ENCODE measurements at regions not wholly inside any gene's neighbourhood (a gene's known extent, or its start where the extent isn't known, plus 50 kb on each side); places are given as distances from the start of the nearest gene placed in this dataset.

- TF ChIP-seq ZNF592 (IDR thresholded peaks at IDR 0.05) (no peak), RCOR1 (conservative IDR thresholded peaks at IDR 0.05; ENCODE audit: low read depth, low read length) (no peak), BMI1 (IDR thresholded peaks at IDR 0.05; ENCODE audit: borderline replicate concordance) (no peak), RELB (IDR thresholded peaks at IDR 0.05; ENCODE audit: low read depth) (no peak)
Observed at GRCh38 chr4:137448402-137448801, 83.9 kb downstream of the PCDH18 start (continued).

- Histone ChIP-seq H3K27me3 (replicated peaks in 1 of 2; ENCODE audit: control insufficient read depth in 2 of 2, insufficient read depth in 2 of 2, low read length in 1 of 2) (no peaks in the 10 kb centered on the region), H3K4me3 (no peak overlapping the region), H3K27ac (ENCODE audit: control insufficient read depth, insufficient read depth) (no peak overlapping the region), H4K20me1 (ENCODE audit: control insufficient read depth, insufficient read depth) (no peaks in the 10 kb centered on the region), H3K4me1 (ENCODE audit: control insufficient read depth, insufficient read depth, low read length) (no peaks in the 10 kb centered on the region), H2AFZ (ENCODE audit: control insufficient read depth, low read depth, low read length) (no peak overlapping the region), H3K9me3 (replicated peaks; ENCODE audit: control insufficient read depth, insufficient read depth, low read length) (no peaks in the 10 kb centered on the region), H3K4me2 (ENCODE audit: control insufficient read depth, insufficient read depth) (no peak overlapping the region), H3K36me3 (ENCODE audit: control insufficient read depth in 2 of 2, insufficient read depth in 2 of 2, low read length in 1 of 2) (no peaks in the 10 kb centered on the region), H3K9ac (ENCODE audit: control insufficient read depth, insufficient read depth, low read length) (no peak overlapping the region), H3K79me2 (ENCODE audit: control insufficient read depth, insufficient read depth, low read length) (no peaks in the 10 kb centered on the region)
- ChIA-PET CTCF (no interaction called here), POLR2A (no interaction called here), SMC1A (ENCODE audit: uncharacterized antibody, unreplicated experiment) (no interaction called here), RAD21 (ENCODE audit: unreplicated experiment) (no interaction called here)
- 0% methylated on average over 2 of the region's 2 CpGs for WGBS (ENCODE audit: insufficient coverage, insufficient replicate concordance, low lambda C conversion rate, missing lambda C conversion rate)
- FAIRE-seq (no peak), DNase-seq (ENCODE audit: low read depth, low spot score) (no peak), ATAC-seq (no peak)
- TF ChIP-seq PBX3 (IDR thresholded peaks at IDR 0.05; ENCODE audit: insufficient replicate concordance, low read depth, low read length), result no peak
- no TSS peak for BruUV-seq (replicated peaks)
- intact Hi-C loops (cut with micrococcal nuclease; ENCODE audit: unreplicated experiment) (no loop called here), in situ Hi-C loops (cut with MboI) (no loop called here)
Observed at GRCh38 chr4:137446071-137446470, 86.2 kb downstream of the PCDH18 start.
